Activated effector memory CD4-positive, alpha-beta T cell treated with Interleukin-2 at 50 U/mL for 16 hours (primary cell): ENCODE measurements at regions not wholly inside any gene's neighbourhood (a gene's known extent, or its start where the extent isn't known, plus 50 kb on each side); places are given as distances from the start of the nearest gene placed in this dataset.
"Not testable (repeated sequence)": the region's sequence is repeated elsewhere in the genome, so short reads cannot be mapped to it uniquely, and the experiment has no call there.

ENCODE experiments used
- DNase-seq: peaks from one replicate; pipeline ENCODE4 v3.0.0-alpha.2; 2020

DNA sequence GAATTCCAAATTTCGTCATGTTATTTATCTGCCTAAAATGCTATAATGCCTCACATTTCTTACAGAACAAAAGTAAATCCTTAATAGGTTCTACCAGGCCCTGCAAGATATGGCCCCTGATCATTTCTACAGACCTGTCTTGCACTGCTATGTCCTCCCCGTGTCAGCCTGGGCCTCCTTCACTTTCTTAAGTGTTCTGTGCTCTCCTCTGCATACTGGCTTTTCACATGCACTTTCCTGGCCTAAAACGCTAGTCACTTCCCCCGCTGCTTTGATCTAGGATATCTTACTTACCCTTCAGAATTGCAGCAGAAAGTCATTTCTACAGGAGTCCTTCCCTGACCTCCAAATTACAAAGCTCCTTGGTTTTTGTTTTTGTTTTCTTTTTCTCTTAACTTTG is 551.3 kb downstream of the NSUN3 start:
- no peak for DNase-seq

DNA sequence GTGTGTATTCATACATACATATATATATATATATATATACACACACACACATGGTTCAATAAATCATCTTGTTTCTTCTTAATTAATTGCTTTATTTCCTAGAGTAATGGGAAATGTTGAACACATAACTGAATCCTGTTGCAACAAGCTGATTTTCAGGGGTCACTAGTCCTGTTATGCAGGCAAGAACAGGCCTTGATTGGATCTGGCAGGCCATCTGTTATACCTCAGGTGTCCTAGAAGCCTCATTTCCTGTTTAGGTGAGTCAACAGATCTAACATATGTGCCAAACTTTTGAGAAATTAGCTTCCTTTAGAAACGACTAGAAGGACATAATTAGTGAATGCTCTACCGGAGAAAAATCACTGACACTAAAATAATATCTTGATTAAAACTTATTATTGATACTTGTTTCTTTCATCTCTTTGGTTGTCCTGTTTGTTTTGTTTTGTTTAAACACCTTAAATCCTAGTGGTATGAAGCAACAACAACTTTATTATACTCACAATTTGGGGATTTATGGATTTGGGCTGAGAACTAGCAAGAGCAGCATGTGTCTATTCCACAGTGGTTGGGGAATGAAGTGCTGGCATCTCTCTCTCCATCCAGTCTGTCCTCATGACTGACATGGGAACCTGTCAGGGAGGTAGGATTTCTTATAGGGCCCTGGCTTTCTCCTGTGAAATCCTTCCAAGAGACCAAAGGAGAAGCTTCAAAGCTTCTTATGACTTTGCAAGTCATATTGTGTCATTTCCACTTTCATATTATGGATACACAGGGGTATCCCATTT is 552.6 kb downstream of the NSUN3 start:
- no peak for DNase-seq

DNA sequence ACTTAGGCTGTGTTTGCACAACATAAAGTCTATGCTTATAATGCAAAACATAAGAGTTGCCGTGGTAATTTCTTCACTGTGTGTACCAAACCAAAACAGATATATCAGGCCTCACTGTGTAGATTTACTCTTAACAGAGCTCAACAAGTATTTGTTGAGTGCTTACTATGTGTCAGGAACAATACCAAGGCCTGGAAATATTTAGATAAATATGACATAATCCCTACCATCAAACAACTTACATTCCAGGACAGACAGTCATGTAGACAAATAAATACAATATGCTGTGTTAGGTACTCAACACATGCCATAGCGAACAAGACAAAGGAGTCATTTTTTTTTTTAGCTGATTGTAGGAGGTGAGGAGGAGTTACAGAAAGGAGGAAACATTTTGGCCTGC is 554.0 kb downstream of the NSUN3 start:
- DNase-seq: no peak

DNA sequence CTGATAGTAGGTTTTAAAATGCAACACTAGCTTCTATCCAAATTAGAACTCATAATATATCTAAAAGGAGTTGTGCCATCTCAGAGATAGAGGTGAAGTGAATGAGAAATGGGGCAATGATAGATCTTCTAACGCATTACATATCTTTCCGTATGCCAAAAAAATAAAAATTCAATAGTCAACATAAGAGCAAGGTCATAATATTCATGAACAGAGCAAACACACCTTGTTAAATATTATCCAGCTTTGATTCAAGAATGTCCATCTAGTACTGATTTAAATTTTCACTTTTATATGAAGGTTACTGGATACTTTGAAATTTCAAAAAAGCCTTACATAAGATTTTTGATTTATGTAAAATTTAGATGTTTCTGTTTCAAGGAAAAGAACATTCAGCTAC is 554.5 kb downstream of the NSUN3 start:
- DNase-seq: no peak

DNA sequence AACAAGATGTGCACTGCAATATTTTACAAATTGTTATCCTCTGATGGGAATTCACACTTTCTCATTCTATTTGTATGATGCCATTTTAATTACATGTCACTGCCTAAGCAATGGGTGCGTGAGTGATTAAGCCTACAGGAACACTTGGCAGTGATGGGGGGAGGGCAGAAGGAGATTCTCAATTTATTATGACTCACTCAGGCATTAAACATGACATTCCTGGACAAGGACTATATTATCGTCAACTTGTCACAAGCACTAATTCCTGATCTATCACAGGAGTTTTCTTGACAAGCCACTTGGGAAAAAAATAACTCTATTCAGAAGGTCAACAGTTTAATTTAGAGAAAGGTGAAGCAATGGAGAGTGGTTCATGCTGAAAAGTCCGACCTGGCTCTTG is 556.8 kb downstream of the NSUN3 start:
- DNase-seq: no peak

DNA sequence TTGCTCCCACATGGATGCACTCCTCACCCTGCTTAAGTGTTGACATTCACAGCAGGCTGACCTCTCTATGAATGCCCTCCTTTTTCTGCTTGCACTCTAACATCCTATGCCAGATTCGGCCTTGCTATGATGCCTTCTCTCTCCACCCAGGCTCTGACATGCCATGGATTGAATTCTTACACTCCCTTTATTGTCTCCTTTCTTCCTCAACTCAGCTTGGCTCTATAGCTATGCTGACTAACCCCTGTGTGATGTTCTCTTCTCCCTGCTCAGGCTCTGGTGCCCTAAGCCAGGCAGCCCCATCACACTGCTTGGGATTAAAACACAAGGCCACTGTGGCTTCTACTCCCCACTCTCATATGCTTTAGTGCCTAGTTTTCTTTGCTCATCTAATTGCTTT is 563.7 kb downstream of the NSUN3 start:
- DNase-seq: no peak

DNA sequence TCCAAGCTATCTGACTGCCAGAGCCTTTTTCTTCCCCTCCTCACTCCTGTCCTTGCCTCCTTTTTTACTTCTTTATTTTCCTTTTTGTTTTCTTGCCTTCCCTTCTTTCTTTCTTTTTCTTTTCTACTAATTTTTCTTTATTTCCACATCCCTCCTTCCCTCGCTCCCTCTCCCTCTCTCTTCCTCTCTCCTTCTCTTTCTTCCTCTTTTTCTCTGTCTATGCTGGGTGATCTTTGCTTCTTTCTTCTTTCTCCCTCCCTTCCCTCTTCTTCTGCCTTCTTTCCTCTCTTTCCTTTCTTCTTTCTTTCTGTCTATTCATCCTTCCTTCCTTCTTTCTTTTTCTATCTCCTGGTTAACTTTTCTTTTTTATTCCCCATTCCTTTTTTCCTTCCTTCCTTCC is 564.8 kb downstream of the NSUN3 start:
- DNase-seq: no peak

DNA sequence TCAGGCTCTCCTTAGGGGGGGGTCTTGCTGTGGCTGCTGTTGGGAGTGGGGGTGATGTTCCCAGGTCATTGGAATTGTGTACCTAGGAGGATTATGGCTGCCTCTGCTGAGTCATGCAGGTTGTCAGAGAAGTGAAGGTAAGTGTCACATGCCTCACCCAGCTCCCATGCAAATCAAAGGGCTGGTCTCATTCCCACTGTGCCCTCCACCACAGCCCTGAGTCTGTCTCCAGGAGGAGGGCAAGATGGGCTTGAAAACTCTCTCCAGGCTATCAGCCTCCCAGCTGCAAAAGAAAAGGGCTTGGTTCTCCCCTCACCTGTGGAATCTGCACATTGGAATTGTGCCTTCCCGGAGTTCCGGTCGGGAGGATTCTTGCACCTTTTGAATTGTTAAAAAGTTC is 580.5 kb downstream of the NSUN3 start:
- DNase-seq: no peak

DNA sequence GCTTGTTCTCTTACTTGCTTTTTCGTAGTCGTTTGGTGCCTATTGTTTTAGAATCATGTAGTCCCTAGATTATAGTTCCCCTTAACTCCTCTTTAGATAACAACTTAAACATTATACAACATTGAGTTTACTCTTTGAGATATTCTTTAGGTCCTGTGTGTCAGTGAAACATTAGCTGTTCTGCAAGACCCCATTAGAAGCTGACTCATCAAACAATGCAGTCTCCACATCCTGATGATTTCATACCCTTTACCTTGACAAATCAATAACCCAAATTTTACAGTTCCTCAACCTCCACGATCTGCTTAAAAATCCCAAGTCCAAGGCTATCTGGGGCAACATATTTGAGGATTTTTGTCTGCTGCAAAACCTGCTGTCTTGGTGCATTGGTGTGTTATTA is 582.9 kb downstream of the NSUN3 start:
- no peak for DNase-seq

DNA sequence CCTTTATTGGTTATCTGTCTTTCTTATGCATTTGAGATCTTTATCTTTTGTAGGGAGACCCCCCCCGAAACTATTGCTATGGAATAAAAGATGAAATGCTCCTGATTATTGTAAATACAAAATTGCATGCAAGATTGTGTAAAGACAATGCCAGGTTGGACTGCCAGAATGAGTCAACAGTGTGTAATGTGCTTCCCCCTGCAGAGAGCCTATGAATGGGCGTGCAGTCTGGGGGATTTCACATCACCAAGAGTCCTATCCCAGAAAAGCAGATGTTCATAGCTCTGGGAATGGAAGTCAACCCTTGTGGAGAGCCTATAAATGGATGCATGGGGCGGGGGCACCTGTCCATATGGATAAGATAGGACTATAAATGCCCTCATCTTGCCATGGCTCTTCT is 584.3 kb downstream of the NSUN3 start:
- DNase-seq: no peak

DNA sequence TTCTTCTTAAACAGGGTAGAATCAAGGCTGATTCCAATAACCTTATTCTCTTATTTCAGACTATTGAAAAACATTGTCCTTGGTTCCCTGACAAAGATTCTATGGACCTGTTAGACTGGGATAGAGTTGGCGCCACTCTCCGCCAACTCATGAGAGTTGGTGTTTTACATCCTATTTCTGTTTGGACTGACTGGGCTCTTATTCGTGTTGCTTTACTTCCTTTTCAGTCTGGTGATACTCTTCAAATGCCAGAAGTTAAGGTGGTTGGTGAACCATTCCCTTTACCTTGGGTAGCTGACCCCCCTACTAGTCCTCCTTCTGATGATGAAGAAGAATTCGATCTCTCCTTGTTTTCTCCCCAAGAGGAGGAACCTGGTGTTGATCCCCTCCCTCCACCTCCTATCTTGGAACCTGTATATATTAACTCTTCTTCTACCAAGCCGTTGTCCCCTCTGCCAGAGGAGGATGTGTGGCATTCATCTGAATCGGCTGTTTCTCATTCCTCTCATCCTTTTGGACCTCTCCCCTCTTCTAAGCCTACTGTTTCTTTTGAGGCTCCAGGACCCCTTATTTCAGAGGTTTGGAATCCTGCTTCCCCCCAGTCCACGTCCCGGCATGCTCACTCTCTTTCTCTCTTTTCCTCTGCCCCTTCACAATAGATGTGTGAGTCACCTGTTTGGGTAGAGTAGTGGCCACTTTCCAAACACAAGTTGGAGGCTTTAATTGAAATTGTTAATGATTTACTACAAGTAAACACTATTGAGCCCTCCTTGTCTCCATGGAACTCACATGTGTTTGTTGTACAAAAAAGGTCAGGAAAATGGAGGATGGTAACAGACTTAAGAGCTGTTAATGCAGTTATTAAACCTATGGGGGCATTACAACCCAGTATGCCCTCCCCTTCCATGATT is 585.7 kb downstream of the NSUN3 start:
- DNase-seq: not testable (repeated sequence)

DNA sequence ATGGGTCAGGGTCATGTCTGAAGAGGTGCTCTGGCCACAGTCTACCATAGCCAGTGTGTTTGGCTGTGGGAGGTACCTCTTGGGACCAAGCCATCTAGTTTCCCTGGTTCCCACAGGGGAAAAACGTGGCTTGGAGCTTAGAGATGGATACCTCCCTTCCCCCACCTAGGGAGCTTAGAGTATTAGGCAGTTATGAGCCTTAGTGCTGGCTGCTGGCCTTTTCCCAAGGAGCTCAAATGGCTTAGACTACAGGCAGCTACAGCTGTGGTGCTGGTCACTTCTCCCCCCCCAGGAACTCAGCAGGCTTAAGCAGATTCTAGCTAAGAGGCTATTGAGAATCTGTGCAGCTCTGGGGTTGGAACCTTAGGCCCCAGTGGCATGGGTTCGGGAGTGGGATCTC is 591.2 kb downstream of the NSUN3 start:
- no peak for DNase-seq

DNA sequence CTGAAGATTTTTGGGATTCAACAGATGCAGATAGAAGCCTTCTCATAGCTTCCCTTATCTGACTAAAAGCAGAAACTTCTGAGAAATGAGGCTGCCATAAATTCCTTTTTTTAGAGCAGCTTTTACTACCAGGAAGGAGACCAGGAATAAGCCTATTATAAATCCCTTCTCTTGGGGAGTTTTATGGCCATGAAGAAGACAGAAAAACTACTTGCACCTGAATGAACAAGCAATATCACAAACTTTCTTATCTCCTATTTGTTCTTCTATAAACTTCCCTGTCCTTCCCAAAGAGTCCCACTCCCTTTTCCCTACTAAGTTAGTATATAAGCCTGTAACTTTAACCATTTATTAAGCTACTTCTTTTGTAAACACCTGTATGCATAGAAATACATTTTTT is 603.1 kb downstream of the NSUN3 start:
- DNase-seq: no peak

DNA sequence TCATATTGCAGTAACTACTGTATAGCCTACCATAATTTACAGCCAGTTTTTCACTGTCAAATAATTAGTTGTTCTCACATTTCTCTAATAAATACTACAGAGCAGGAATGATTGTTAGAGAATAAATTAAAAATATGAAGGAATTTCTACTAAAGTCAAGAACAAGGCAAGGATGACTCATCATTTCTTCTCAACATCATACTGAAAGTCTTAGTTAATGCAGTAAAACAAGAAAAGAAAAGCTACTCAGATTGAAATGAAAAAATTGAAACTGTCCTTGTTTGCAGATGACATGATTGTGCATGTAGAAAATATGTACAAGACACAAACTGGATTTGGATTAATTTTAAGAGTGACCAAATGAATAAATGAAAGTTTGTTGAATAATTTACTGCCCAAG is 608.2 kb downstream of the NSUN3 start:
- DNase-seq: no peak

DNA sequence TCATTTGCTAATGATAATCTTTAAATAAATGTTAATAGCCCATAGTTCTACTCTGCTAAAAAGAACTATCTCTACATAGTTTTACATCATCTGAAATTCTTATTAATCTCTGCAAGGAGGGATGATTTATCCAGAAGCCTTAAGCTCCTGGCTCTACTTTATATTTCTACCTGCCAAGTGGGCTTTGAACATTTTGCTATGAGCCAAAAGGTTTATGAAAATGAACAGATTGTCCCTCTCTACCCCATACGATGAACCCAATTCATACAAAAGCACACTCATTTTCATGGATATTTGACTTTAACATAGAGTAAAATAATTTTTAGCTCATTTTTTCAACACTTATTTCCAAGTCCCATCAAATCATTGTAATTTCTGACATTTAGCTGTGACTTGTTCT is 611.0 kb downstream of the NSUN3 start:
- DNase-seq: no peak

DNA sequence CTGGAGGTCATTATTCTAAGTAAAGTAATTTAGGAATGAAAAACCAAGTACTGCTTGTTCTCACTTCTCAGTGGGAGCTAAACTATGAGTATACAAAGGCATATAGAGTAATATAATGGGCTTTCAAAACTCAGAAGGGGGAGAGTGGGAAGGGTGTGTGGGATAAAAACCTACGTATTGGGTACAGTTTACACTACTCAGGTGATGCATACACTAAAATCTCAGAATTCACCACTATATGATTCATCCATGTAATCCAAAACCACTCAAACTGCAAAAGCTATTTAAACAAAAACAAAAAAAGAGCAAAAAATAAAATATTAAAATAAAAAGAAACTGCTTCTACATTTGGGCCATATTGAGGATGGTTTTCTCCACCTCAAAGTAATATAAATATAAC is 623.3 kb downstream of the NSUN3 start:
- no peak for DNase-seq

DNA sequence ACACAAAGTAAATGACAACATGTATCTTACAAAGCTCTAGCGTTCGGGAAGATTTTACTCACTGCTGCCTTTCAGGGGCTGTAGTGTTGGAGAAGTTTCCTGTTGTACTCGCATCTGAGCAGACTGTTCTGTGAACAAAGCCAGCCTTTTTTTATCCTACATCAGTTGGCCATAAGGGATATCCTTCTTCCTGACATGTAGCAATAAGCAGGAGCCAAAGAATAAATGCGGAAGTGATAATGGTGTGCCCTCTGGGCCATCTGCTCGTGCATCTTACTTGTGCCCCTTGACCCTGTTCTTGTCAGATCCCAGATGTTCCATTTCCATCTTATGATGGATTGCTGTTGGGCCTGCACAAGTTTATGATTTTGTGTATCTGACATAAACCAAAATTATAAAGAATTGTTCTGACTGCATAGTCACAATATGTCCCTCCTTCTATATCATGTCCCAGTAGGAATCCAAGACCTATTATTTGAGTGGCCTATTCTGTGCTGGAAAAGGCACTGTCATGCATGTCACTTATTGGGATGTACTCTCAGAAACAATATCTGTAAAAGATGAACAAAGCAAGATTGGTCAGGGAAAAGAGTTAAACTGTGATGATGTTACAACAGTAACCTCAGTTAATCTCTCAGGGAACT is 631.3 kb downstream of the NSUN3 start:
- DNase-seq: no peak

DNA sequence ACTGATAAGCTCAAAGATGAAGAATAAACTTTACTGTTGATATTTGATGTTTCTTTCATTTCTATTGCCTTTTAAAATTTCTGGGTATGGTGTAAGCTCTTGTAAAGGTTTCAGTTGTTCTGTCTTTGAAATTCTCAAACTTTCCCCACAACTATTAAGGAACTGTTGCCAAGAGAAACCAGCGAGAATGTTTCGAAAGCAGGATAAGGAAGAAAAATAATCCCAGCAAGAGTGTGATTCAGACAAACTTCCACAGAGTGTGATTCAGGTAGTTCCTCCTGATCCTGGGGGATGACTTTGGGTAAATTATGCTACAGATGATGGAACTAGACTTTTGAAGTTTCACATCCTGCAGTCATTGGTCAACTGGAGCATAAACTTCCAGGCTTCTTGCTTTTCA is 632.0 kb downstream of the NSUN3 start:
- DNase-seq: no peak

DNA sequence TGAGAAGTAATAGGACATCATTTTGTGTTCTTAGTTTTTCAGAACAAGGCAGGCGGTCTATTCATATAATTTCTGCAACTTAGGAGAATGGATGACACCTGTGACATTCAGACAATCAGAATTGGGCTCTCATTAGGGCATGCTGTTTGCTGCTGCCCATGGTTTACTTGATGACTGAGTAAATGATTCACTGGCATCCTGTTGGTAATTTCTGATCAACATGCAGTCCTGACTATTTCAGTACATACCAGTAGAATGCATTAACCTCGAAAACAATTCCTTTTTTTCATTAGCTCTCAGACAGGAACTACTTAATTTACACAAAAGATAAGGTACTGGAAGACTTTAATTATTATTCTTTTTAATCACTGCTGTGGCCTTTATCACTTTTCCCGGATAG is 641.6 kb downstream of the NSUN3 start:
- no peak for DNase-seq

DNA sequence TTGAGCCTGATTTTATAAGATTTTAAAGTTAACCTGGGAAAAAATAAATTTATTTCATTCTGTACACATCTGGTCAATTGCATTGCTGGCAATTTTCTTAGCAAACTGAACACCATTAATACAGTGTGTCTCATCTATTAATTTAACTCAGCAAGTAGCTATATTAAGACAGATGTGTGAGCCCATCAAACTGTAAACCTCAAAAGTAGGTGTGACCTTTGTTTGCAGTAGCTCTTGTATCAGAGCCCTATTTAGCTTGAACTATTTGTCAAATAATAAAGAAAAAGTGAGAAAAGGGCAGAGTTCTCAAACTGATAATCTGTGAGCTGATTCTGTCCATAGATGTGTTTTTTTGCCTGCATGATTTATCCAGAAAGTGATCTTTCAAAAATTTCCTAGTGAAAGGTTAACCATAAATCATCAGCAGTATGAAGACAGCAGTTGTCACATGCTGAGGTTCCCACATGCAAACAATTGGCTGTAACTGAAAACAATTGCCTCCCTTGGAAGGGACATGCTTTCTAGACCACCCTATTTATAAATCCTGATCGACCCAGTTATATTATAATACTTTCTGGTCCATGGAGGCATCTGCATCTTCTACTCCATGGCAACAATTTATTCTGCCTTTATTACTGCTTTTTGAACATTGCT is 646.5 kb downstream of the NSUN3 start:
- DNase-seq: no peak

DNA sequence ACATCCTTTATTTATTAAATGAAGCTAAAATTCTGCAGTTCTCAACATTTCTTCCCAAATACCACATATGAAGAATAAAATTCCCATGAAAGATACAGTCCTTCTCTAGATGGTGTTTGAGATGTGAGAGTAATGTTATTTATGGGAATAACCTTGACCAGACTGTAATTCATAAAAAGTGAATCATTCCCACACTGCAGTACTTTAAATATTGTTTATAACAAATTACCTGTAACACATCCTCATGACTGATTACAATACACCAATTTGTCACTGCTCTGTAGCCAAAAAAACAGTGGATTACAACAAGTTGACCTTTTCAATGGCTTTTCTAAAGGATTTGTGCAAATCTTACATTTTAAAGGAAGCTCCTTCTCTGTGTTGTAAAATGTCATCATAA is 651.3 kb downstream of the NSUN3 start:
- DNase-seq: no peak

DNA sequence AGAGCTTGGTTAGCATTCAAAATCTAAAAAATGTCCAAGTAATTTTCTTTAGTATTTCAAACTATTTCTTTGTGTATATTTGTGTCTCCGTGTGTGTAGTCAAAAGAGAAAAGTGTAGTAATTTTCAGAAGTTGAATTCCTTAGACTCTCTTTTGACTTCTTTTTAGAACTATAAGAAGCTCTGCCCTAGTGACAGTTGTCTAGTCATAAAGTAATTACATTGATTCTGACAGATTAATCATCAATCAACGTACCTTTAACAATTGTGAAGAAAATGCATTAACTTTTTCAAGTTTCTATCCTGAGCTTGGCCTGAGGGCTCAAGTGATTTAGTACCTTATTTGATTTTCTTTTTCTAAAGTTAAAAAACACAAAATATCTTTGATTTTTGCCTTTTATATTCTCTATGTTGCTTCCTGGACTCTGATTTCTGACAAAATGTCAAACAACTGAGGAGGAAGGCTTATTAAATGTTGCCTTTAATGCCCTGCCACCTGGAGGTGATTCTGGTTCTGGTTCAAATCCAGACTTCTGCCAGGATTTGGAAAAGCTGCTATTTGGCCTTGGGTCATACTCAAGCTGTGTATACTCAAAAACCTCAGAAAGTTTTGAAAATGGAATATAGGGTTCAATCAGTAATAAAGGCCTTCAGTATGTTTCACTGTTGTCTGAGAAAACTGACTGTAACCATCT is 653.6 kb downstream of the NSUN3 start:
- no peak for DNase-seq

DNA sequence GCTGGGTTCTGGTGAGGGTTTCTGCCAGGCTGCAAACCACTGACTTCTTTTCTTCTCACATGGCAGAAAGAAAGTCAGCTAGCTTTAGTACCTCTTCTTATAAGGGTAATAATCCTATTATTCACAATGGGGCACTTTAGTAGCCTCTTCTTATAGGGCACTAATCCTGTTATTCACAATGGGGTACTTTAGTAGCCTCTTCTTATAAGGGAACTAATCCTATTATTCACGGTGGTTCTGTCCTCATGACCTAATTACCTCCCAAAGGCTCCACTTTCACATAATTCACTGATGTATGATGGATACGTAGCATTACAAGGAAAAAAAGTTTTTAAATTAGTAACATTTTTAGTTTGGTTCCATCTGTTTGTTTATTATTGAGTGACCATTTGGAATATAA is 671.3 kb downstream of the NSUN3 start:
- no peak for DNase-seq
